ENCODE measurements at regions not wholly inside any gene's neighbourhood (a gene's known extent, or its start where the extent isn't known, plus 50 kb on each side); places are given as distances from the start of the nearest gene placed in this dataset.
"Not testable (repeated sequence)": the region's sequence is repeated elsewhere in the genome, so short reads cannot be mapped to it uniquely, and the experiment has no call there.

GRCh38 chr10:120181154-120181553 is 275.9 kb upstream of the PLPP4 start:
- Histone ChIP-seq H3K4me1 (ENCODE audit: insufficient read depth, insufficient read length) (no peaks in the 10 kb centered on the region), H3K9ac (ENCODE audit: insufficient read length, low read depth) (no peak overlapping the region), H3K36me3 (ENCODE audit: insufficient read depth, insufficient read length, low read length) (no peaks in the 10 kb centered on the region), H3K4me3 (ENCODE audit: insufficient read length, low read depth) (no peak overlapping the region), H3K27me3 (ENCODE audit: insufficient read depth, insufficient read length) (no peaks in the 10 kb centered on the region), H3K9me3 (ENCODE audit: insufficient read depth, low read length) (no peaks in the 10 kb centered on the region)
- no peak for DNase-seq (ENCODE audit: low read depth, low spot score)
- no peak for TF ChIP-seq YY1 (IDR thresholded peaks at IDR 0.05; ENCODE audit: insufficient read depth, insufficient read length)
- no peak for TF ChIP-seq ZNF274 (IDR thresholded peaks at IDR 0.05; ENCODE audit: low read depth, low read length)
- TF ChIP-seq SUZ12 (IDR thresholded peaks at IDR 0.05; ENCODE audit: extremely low read depth, insufficient read depth, insufficient read length) = no peak

- Histone ChIP-seq H3K4me3 (ENCODE audit: insufficient read length, low read depth) (no peak overlapping the region), H3K27me3 (ENCODE audit: insufficient read depth, insufficient read length) (no peaks in the 10 kb centered on the region), H3K4me1 (ENCODE audit: insufficient read depth, insufficient read length) (no peaks in the 10 kb centered on the region), H3K9me3 (ENCODE audit: insufficient read depth, low read length) (no peaks in the 10 kb centered on the region), H3K36me3 (ENCODE audit: insufficient read depth, insufficient read length, low read length) (no peaks in the 10 kb centered on the region), H3K9ac (ENCODE audit: insufficient read length, low read depth) (no peak overlapping the region)
- TF ChIP-seq SUZ12 (IDR thresholded peaks at IDR 0.05; ENCODE audit: extremely low read depth, insufficient read depth, insufficient read length) (no peak), ZNF274 (IDR thresholded peaks at IDR 0.05; ENCODE audit: low read depth, low read length) (no peak), YY1 (IDR thresholded peaks at IDR 0.05; ENCODE audit: insufficient read depth, insufficient read length) (no peak)
- no peak for DNase-seq (ENCODE audit: low read depth, low spot score)
These were observed 274.6 kb upstream of the PLPP4 start for GRCh38 chr10:120182431-120182830.

- Histone ChIP-seq H3K9me3 (ENCODE audit: insufficient read depth, low read length) (no peaks in the 10 kb centered on the region), H3K9ac (ENCODE audit: insufficient read length, low read depth) (no peak overlapping the region), H3K27me3 (ENCODE audit: insufficient read depth, insufficient read length) (no peaks in the 10 kb centered on the region), H3K4me1 (ENCODE audit: insufficient read depth, insufficient read length) (no peaks in the 10 kb centered on the region), H3K4me3 (ENCODE audit: insufficient read length, low read depth) (no peak overlapping the region), H3K36me3 (ENCODE audit: insufficient read depth, insufficient read length, low read length) (no peaks in the 10 kb centered on the region)
- TF ChIP-seq SUZ12 (IDR thresholded peaks at IDR 0.05; ENCODE audit: extremely low read depth, insufficient read depth, insufficient read length) (no peak), ZNF274 (IDR thresholded peaks at IDR 0.05; ENCODE audit: low read depth, low read length) (no peak), YY1 (IDR thresholded peaks at IDR 0.05; ENCODE audit: insufficient read depth, insufficient read length) (no peak)
- DNase-seq (ENCODE audit: low read depth, low spot score) = no peak
These were observed 273.5 kb upstream of the PLPP4 start for GRCh38 chr10:120183546-120183945.

- H3K9me3 ChIP-seq (ENCODE audit: insufficient read depth, low read length) = no peaks in the 10 kb centered on the region
- no peak overlapping the region for H3K4me3 ChIP-seq (ENCODE audit: insufficient read length, low read depth)
- no peaks in the 10 kb centered on the region for H3K36me3 ChIP-seq (ENCODE audit: insufficient read depth, insufficient read length, low read length)
- no peaks in the 10 kb centered on the region for H3K4me1 ChIP-seq (ENCODE audit: insufficient read depth, insufficient read length)
- no peak for TF ChIP-seq SUZ12 (IDR thresholded peaks at IDR 0.05; ENCODE audit: extremely low read depth, insufficient read depth, insufficient read length)
- no peak for TF ChIP-seq ZNF274 (IDR thresholded peaks at IDR 0.05; ENCODE audit: low read depth, low read length)
- no peak for TF ChIP-seq YY1 (IDR thresholded peaks at IDR 0.05; ENCODE audit: insufficient read depth, insufficient read length)
- no peak for DNase-seq (ENCODE audit: low read depth, low spot score)
- no peak overlapping the region for H3K9ac ChIP-seq (ENCODE audit: insufficient read length, low read depth)
- H3K27me3 ChIP-seq (ENCODE audit: insufficient read depth, insufficient read length) = no peaks in the 10 kb centered on the region
These were observed 272.3 kb upstream of the PLPP4 start for GRCh38 chr10:120184547-120185337.

GRCh38 chr10:120186506-120186905 is 270.5 kb upstream of the PLPP4 start:
- Histone ChIP-seq H3K9me3 (ENCODE audit: insufficient read depth, low read length) (no peaks in the 10 kb centered on the region), H3K9ac (ENCODE audit: insufficient read length, low read depth) (no peak overlapping the region), H3K36me3 (ENCODE audit: insufficient read depth, insufficient read length, low read length) (no peaks in the 10 kb centered on the region), H3K4me3 (ENCODE audit: insufficient read length, low read depth) (no peak overlapping the region), H3K27me3 (ENCODE audit: insufficient read depth, insufficient read length) (no peaks in the 10 kb centered on the region), H3K4me1 (ENCODE audit: insufficient read depth, insufficient read length) (no peaks in the 10 kb centered on the region)
- TF ChIP-seq ZNF274 (IDR thresholded peaks at IDR 0.05; ENCODE audit: low read depth, low read length) = no peak
- TF ChIP-seq SUZ12 (IDR thresholded peaks at IDR 0.05; ENCODE audit: extremely low read depth, insufficient read depth, insufficient read length) = no peak
- TF ChIP-seq YY1 (IDR thresholded peaks at IDR 0.05; ENCODE audit: insufficient read depth, insufficient read length) = no peak
- DNase-seq (ENCODE audit: low read depth, low spot score) = no peak

GRCh38 chr10:120187168-120187567 is 269.9 kb upstream of the PLPP4 start:
- not testable (repeated sequence) for H3K36me3 ChIP-seq (ENCODE audit: insufficient read depth, insufficient read length, low read length)

GRCh38 chr10:120188950-120189349 is 268.1 kb upstream of the PLPP4 start:
- DNase-seq (ENCODE audit: low read depth, low spot score) = no peak
- Histone ChIP-seq H3K4me3 (ENCODE audit: insufficient read length, low read depth) (no peak overlapping the region), H3K4me1 (ENCODE audit: insufficient read depth, insufficient read length) (no peaks in the 10 kb centered on the region), H3K27me3 (ENCODE audit: insufficient read depth, insufficient read length) (no peaks in the 10 kb centered on the region), H3K36me3 (ENCODE audit: insufficient read depth, insufficient read length, low read length) (no peaks in the 10 kb centered on the region), H3K9me3 (ENCODE audit: insufficient read depth, low read length) (no peaks in the 10 kb centered on the region), H3K9ac (ENCODE audit: insufficient read length, low read depth) (no peak overlapping the region)
- no peak for TF ChIP-seq SUZ12 (IDR thresholded peaks at IDR 0.05; ENCODE audit: extremely low read depth, insufficient read depth, insufficient read length)
- no peak for TF ChIP-seq YY1 (IDR thresholded peaks at IDR 0.05; ENCODE audit: insufficient read depth, insufficient read length)
- TF ChIP-seq ZNF274 (IDR thresholded peaks at IDR 0.05; ENCODE audit: low read depth, low read length) = no peak

More at GRCh38 chr10:120187168-120187567, 269.9 kb upstream of the PLPP4 start:
- not testable (repeated sequence) for H3K9me3 ChIP-seq (ENCODE audit: insufficient read depth, low read length); DNase-seq (ENCODE audit: low read depth, low spot score); H3K4me1 ChIP-seq (ENCODE audit: insufficient read depth, insufficient read length); H3K4me3 ChIP-seq (ENCODE audit: insufficient read length, low read depth); H3K27me3 ChIP-seq (ENCODE audit: insufficient read depth, insufficient read length); H3K9ac ChIP-seq (ENCODE audit: insufficient read length, low read depth)
